Tibial nerve (tissue), 4 donors: ENCODE measurements at regions not wholly inside any gene's neighbourhood (a gene's known extent, or its start where the extent isn't known, plus 50 kb on each side); places are given as distances from the start of the nearest gene placed in this dataset.

ENCODE experiments used
- DNase-seq, 2 donors: peaks; one replicate each; pipeline ENCODE4 v3.0.0-alpha.2; 2019; ENCODE audit warnings: low spot score in 2 of 2
- H3K27ac ChIP-seq, 4 donors: fragments of 200-600 bp; sonication (generic) in 3 of 4; one replicate each; pipeline ENCODE4 v1.5.1; 2017 to 2019; ENCODE audit warnings: mild to moderate bottlenecking in 1 of 4
- H3K27me3 ChIP-seq, 2 donors: fragments of 200-600 bp; sonication (generic) in 1 of 2; one replicate each; pipeline versions ENCODE4 v1.5.1 to v1.6.0; 2017 to 2019
- H3K36me3 ChIP-seq, 3 donors: fragments of 200-600 bp; sonication (generic); one replicate each; pipeline ENCODE4 v1.5.1; 2018 to 2019
- H3K4me1 ChIP-seq, 4 donors: fragments of 200-600 bp; sonication (generic) in 3 of 4; one replicate each; pipeline ENCODE4 v1.5.1; 2017 to 2019
- H3K4me3 ChIP-seq, 4 donors: fragments of 200-600 bp; sonication (generic) in 3 of 4; one replicate each; pipeline ENCODE4 v1.5.1; 2017 to 2019; ENCODE audit warnings: mild to moderate bottlenecking in 1 of 4, moderate library complexity in 1 of 4
- H3K9me3 ChIP-seq, 4 donors: fragments of 200-600 bp; sonication (generic) in 3 of 4; one replicate each; pipeline ENCODE4 v1.5.1; 2017 to 2019
- EP300 ChIP-seq, 2 donors: sonication (generic); formaldehyde crosslinking; IDR thresholded peaks; one replicate each; pipeline ENCODE4 v1.6.1; 2017; ENCODE audit warnings: antibody characterized with exemption in 2 of 2, mild to moderate bottlenecking in 1 of 2
- POLR2A ChIP-seq, 2 donors: fragments of 450-650 bp; IDR thresholded peaks; one replicate each; pipeline ENCODE4 v1.6.1; 2017; ENCODE audit warnings: antibody characterized with exemption in 2 of 2, mild to moderate bottlenecking in 2 of 2, moderate library complexity in 2 of 2
- WGBS, 2 donors: methylation state at CpG; one replicate each; pipeline ENCODE4 v1.1.5; 2018; 5-methylcytosine and 5-hydroxymethylcytosine counted together
- TF ChIP-seq, protein P1 (sequence below), 5 experiments: fragments of 200-600 bp in 3 of 5; fragments of 450-650 bp in 2 of 5; sonication (generic) in 3 of 5; IDR thresholded peaks; one replicate each; pipeline ENCODE4 v1.5.1; 2016 to 2019; ENCODE audit warnings: antibody characterized with exemption in 5 of 5, mild to moderate bottlenecking in 3 of 5, moderate library complexity in 2 of 5

DNA sequence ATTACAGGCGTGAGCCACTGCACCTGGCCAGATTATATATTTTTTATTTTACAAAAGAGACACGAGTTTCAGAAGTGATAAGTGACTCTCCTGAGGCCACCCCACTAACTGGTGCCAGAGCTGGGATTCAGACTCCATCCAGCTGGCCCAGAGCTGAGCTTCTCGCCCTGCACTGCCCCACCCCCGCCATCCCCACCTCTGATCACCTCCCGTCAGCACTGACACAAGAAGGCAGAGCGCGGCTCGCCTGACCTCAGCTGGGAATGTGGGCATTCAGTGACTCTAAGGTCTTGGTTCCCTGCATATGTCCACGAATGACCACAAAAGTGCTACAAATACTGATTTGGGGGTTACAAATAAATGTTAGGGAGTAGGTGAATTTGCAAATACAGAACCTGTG is 56.1 kb upstream of the GALNT15 start:
- no peaks in the 10 kb centered on the region for H3K9me3 ChIP-seq
- no peaks in the 10 kb centered on the region for H3K27me3 ChIP-seq
- no peak for DNase-seq
- no peak overlapping the region for H3K27ac ChIP-seq
- 84 to 90% methylated on average over 9 of the region's 9 CpGs for WGBS, 2 donors
- TF ChIP-seq, protein P1, sequence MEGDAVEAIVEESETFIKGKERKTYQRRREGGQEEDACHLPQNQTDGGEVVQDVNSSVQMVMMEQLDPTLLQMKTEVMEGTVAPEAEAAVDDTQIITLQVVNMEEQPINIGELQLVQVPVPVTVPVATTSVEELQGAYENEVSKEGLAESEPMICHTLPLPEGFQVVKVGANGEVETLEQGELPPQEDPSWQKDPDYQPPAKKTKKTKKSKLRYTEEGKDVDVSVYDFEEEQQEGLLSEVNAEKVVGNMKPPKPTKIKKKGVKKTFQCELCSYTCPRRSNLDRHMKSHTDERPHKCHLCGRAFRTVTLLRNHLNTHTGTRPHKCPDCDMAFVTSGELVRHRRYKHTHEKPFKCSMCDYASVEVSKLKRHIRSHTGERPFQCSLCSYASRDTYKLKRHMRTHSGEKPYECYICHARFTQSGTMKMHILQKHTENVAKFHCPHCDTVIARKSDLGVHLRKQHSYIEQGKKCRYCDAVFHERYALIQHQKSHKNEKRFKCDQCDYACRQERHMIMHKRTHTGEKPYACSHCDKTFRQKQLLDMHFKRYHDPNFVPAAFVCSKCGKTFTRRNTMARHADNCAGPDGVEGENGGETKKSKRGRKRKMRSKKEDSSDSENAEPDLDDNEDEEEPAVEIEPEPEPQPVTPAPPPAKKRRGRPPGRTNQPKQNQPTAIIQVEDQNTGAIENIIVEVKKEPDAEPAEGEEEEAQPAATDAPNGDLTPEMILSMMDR (IDR thresholded peaks at IDR 0.05) = no peak
- TF ChIP-seq EP300 (IDR thresholded peaks at IDR 0.05) (no peak), POLR2A (IDR thresholded peaks at IDR 0.05) (no peak)
- H3K36me3 ChIP-seq = no peaks in the 10 kb centered on the region
- no peak overlapping the region for H3K4me3 ChIP-seq
- H3K4me1 ChIP-seq = peaks cover 0 to 17% (median 4%) of the 10 kb centered on the region in 4 donors

DNA sequence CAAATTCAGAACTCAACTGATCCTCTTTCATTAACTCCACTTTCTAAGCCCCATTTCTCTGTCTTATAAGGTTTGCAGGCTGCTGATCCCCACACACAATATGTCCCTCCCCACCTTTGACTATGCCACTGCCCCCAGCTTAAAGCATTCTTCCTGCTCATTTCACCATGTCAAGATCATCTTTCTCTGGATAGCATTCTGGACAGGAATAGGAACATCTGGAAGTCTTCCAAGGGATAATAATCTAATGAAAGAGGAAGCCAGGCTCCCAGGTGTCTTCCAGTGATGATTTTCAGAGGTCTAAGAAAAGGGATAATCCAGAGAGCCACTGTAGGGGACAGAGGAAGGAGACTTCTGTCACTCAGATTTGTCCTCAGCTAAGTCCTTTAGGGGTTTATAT is 54.6 kb upstream of the GALNT15 start:
- Histone ChIP-seq H3K4me1 (peaks cover 0 to 14% (median 4%) of the 10 kb centered on the region in 4 donors), H3K27ac (no peak overlapping the region), H3K9me3 (no peaks in the 10 kb centered on the region), H3K4me3 (no peak overlapping the region), H3K27me3 (no peaks in the 10 kb centered on the region), H3K36me3 (no peaks in the 10 kb centered on the region)
- DNase-seq = no peak
- TF ChIP-seq POLR2A (IDR thresholded peaks at IDR 0.05) (no peak), EP300 (IDR thresholded peaks at IDR 0.05) (no peak)
- TF ChIP-seq, protein P1 (IDR thresholded peaks at IDR 0.05) = no peak

DNA sequence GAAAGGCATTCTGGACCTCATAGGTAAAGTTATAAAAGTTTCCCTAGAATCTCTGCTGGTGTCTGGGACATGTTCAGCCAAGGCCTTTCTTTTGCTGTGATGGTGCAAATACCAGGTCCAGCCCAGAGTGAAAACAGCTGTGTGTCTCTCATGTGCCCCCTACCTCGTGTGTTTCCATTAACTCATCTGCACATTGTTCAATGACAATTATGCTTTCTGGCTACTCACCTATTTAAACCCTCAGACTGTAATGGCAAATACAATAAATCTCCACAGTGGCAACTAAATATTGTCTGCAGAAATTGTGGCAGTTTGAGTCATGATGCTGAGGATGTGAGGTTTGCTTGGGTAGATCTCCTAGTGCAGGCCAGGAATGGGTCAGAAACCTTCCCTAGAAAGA is 53.1 kb upstream of the GALNT15 start:
- no peaks in the 10 kb centered on the region for H3K36me3 ChIP-seq
- no peaks in the 10 kb centered on the region for H3K9me3 ChIP-seq
- TF ChIP-seq POLR2A (IDR thresholded peaks at IDR 0.05) = no peak
- TF ChIP-seq, protein P1 (IDR thresholded peaks at IDR 0.05) = no peak
- TF ChIP-seq EP300 (IDR thresholded peaks at IDR 0.05) = no peak
- peak overlapping the region in 2 of 4 donors; percentile 60 to 64 for H3K27ac ChIP-seq
- no peak for DNase-seq
- 43 to 50% methylated on average over 1 of the region's 1 CpG for WGBS, 2 donors
- H3K27me3 ChIP-seq = no peaks in the 10 kb centered on the region
- no peak overlapping the region for H3K4me3 ChIP-seq
- H3K4me1 ChIP-seq = peaks cover 0 to 14% (median 4%) of the 10 kb centered on the region in 4 donors

DNA sequence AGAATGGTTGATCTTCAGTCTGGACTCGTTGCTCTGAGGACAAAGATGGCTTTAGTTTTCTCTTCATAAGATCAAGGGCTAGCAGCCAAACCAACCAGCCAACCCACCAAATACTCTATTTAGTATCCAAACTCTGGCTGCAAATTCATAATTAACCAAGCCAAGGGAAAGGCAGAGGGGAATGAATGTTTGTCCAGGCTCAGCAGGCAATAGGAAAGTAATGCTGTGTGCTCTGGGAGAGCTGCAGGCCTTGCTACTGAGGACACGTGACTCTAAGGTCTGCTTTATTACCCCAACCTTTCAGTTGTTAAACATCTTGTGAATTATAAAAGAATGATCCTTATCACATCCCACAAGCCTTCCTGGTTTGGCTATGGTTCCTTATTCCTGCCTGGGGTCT is 52.3 kb upstream of the GALNT15 start:
- peaks cover 0 to 14% (median 4%) of the 10 kb centered on the region in 4 donors for H3K4me1 ChIP-seq
- TF ChIP-seq, protein P1 (IDR thresholded peaks at IDR 0.05) = no peak
- peak in 1 of 2 donors; percentile 27 for TF ChIP-seq EP300 (IDR thresholded peaks at IDR 0.05)
- TF ChIP-seq POLR2A (IDR thresholded peaks at IDR 0.05) = no peak
- DNase-seq = no peak
- H3K27ac ChIP-seq = peak overlapping the region in 3 of 4 donors; percentile 14 to 64 (median 60)
- H3K27me3 ChIP-seq = no peaks in the 10 kb centered on the region
- no peaks in the 10 kb centered on the region for H3K9me3 ChIP-seq
- H3K4me3 ChIP-seq = no peak overlapping the region
- no peaks in the 10 kb centered on the region for H3K36me3 ChIP-seq
- WGBS, 2 donors = 31 to 46% methylated on average over 2 of the region's 2 CpGs

DNA sequence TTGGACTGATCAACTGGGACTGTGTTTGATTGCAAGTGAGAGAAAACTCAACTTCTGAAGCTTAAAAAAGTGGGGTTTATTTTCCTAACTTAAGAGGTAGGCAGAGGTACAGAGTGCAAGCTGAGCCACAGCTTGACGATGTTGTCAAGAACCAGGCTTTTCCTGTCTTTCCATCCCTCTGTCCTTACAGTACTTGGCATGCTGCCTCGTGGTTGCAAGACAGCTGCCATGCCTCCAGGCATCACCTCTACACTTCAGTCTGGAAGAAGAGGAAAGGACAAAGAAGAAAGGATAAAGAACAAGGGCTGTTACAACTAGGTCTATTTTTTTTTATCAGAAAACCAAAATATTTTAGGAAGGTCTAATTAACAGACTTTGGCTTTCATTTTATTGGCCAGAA is 51.8 kb upstream of the GALNT15 start:
- Histone ChIP-seq H3K9me3 (no peaks in the 10 kb centered on the region), H3K27me3 (no peaks in the 10 kb centered on the region), H3K36me3 (no peaks in the 10 kb centered on the region), H3K4me1 (peaks cover 0 to 14% (median 4%) of the 10 kb centered on the region in 4 donors), H3K27ac (peak overlapping the region in 2 of 4 donors; percentile 60 to 64), H3K4me3 (no peak overlapping the region)
- WGBS, 2 donors = 92 to 95% methylated on average over 2 of the region's 2 CpGs
- DNase-seq = no peak
- TF ChIP-seq, protein P1 (IDR thresholded peaks at IDR 0.05) = no peak
- no peak for TF ChIP-seq POLR2A (IDR thresholded peaks at IDR 0.05)
- TF ChIP-seq EP300 (IDR thresholded peaks at IDR 0.05) = no peak
